ENCODE measurements at regions not wholly inside any gene's neighbourhood (a gene's known extent, or its start where the extent isn't known, plus 50 kb on each side); places are given as distances from the start of the nearest gene placed in this dataset.
"Not testable (repeated sequence)": the region's sequence is repeated elsewhere in the genome, so short reads cannot be mapped to it uniquely, and the experiment has no call there.

GRCh38 chr12:67477681-67478265, 170.8 kb upstream of the DYRK2 start:
- no peak for DNase-seq
- in situ Hi-C loops (cut with HindIII; ENCODE audit: low pct_ligation_motif_present, low pct_unique_long_range_greater_than_20kb, low sequenced_read_pairs): no loop called here

- in situ Hi-C loops (cut with HindIII; ENCODE audit: low pct_ligation_motif_present, low pct_unique_long_range_greater_than_20kb, low sequenced_read_pairs): no loop called here
- DNase-seq: no peak
Measured at GRCh38 chr12:67482751-67483661, 165.5 kb upstream of the DYRK2 start.

GRCh38 chr12:67483871-67484554, 164.5 kb upstream of the DYRK2 start:
- no peak for DNase-seq
- in situ Hi-C loops (cut with HindIII; ENCODE audit: low pct_ligation_motif_present, low pct_unique_long_range_greater_than_20kb, low sequenced_read_pairs): no loop called here

GRCh38 chr12:67484791-67485480, 163.6 kb upstream of the DYRK2 start:
- in situ Hi-C loops (cut with HindIII; ENCODE audit: low pct_ligation_motif_present, low pct_unique_long_range_greater_than_20kb, low sequenced_read_pairs): no loop called here

GRCh38 chr12:67486671-67487070, 161.9 kb upstream of the DYRK2 start:
- DNase-seq: no peak
- in situ Hi-C loops (cut with HindIII; ENCODE audit: low pct_ligation_motif_present, low pct_unique_long_range_greater_than_20kb, low sequenced_read_pairs): no loop called here

More at GRCh38 chr12:67484791-67485480, 163.6 kb upstream of the DYRK2 start:
- DNase-seq: no peak

- in situ Hi-C loops (cut with HindIII; ENCODE audit: low pct_ligation_motif_present, low pct_unique_long_range_greater_than_20kb, low sequenced_read_pairs); DNase-seq: not testable (repeated sequence)
Measured at GRCh38 chr12:67488349-67488748, 160.2 kb upstream of the DYRK2 start.

- in situ Hi-C loops (cut with HindIII; ENCODE audit: low pct_ligation_motif_present, low pct_unique_long_range_greater_than_20kb, low sequenced_read_pairs): no loop called here
- DNase-seq: no peak
Measured at GRCh38 chr12:67489007-67489406, 159.5 kb upstream of the DYRK2 start.

- no peak for DNase-seq
- in situ Hi-C loops (cut with HindIII; ENCODE audit: low pct_ligation_motif_present, low pct_unique_long_range_greater_than_20kb, low sequenced_read_pairs): no loop called here
Measured at GRCh38 chr12:67496581-67496980, 152.0 kb upstream of the DYRK2 start.

- in situ Hi-C loops (cut with HindIII; ENCODE audit: low pct_ligation_motif_present, low pct_unique_long_range_greater_than_20kb, low sequenced_read_pairs): no loop called here
- no peak for DNase-seq
Measured at GRCh38 chr12:67498991-67499390, 149.6 kb upstream of the DYRK2 start.

GRCh38 chr12:67501362-67501761, 147.2 kb upstream of the DYRK2 start:
- in situ Hi-C loops (cut with HindIII; ENCODE audit: low pct_ligation_motif_present, low pct_unique_long_range_greater_than_20kb, low sequenced_read_pairs): no loop called here
- no peak for DNase-seq

GRCh38 chr12:67504026-67504425, 144.5 kb upstream of the DYRK2 start:
- in situ Hi-C loops (cut with HindIII; ENCODE audit: low pct_ligation_motif_present, low pct_unique_long_range_greater_than_20kb, low sequenced_read_pairs): no loop called here
- DNase-seq: no peak

GRCh38 chr12:67506739-67507138, 141.8 kb upstream of the DYRK2 start:
- DNase-seq: no peak
- in situ Hi-C loops (cut with HindIII; ENCODE audit: low pct_ligation_motif_present, low pct_unique_long_range_greater_than_20kb, low sequenced_read_pairs): no loop called here

- in situ Hi-C loops (cut with HindIII; ENCODE audit: low pct_ligation_motif_present, low pct_unique_long_range_greater_than_20kb, low sequenced_read_pairs): no loop called here
- no peak for DNase-seq
Measured at GRCh38 chr12:67508830-67509229, 139.7 kb upstream of the DYRK2 start.

- in situ Hi-C loops (cut with HindIII; ENCODE audit: low pct_ligation_motif_present, low pct_unique_long_range_greater_than_20kb, low sequenced_read_pairs): no loop called here
Measured at GRCh38 chr12:67509666-67510386, 138.7 kb upstream of the DYRK2 start.

GRCh38 chr12:67512061-67512460, 136.5 kb upstream of the DYRK2 start:
- no peak for DNase-seq
- in situ Hi-C loops (cut with HindIII; ENCODE audit: low pct_ligation_motif_present, low pct_unique_long_range_greater_than_20kb, low sequenced_read_pairs): no loop called here

More at GRCh38 chr12:67509666-67510386, 138.7 kb upstream of the DYRK2 start:
- no peak for DNase-seq

GRCh38 chr12:67514502-67514901, 134.0 kb upstream of the DYRK2 start:
- in situ Hi-C loops (cut with HindIII; ENCODE audit: low pct_ligation_motif_present, low pct_unique_long_range_greater_than_20kb, low sequenced_read_pairs): no loop called here
- no peak for DNase-seq

GRCh38 chr12:67515679-67516340, 132.7 kb upstream of the DYRK2 start:
- in situ Hi-C loops (cut with HindIII; ENCODE audit: low pct_ligation_motif_present, low pct_unique_long_range_greater_than_20kb, low sequenced_read_pairs): no loop called here

More at GRCh38 chr12:67515679-67516340, 132.7 kb upstream of the DYRK2 start:
- DNase-seq: no peak

Data from ACHN (cell line).